ENCODE measurements at regions not wholly inside any gene's neighbourhood (a gene's known extent, or its start where the extent isn't known, plus 50 kb on each side); places are given as distances from the start of the nearest gene placed in this dataset.

DNA sequence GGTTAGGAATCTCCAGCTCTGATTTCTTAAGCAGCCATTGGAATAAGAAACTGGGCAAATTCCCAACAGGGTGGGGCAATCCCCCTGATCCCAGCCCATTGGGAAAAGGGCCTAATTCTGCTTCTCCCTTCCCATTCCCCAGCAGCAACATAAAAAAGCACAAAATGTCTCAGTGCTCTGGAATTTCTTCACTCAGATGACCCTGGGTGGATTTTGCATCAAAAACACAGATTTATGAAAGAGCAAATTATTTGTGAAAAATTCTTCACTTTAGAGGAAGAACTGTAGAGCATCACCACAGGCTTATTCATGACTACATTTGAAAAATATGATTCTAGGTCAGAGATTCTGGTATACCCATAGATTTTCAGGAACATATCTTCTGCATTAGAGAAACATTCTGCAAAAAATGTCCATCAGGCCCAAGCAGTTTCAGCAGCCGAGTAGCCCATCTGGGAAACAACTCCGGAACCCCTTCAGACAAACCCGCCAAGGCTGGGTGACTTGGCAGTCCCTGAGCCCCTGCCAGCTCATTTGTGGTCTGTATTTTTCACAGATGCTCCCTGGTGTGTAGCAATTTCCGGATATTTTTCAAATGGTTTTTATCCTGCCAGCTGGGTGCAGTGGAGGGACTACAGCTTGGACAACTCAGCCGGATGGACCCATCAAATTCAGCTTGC lies 102.1 kb upstream of the RANBP3L start:
- TF ChIP-seq, protein P1, sequence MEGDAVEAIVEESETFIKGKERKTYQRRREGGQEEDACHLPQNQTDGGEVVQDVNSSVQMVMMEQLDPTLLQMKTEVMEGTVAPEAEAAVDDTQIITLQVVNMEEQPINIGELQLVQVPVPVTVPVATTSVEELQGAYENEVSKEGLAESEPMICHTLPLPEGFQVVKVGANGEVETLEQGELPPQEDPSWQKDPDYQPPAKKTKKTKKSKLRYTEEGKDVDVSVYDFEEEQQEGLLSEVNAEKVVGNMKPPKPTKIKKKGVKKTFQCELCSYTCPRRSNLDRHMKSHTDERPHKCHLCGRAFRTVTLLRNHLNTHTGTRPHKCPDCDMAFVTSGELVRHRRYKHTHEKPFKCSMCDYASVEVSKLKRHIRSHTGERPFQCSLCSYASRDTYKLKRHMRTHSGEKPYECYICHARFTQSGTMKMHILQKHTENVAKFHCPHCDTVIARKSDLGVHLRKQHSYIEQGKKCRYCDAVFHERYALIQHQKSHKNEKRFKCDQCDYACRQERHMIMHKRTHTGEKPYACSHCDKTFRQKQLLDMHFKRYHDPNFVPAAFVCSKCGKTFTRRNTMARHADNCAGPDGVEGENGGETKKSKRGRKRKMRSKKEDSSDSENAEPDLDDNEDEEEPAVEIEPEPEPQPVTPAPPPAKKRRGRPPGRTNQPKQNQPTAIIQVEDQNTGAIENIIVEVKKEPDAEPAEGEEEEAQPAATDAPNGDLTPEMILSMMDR (IDR thresholded peaks at IDR 0.05): no peak
- TF ChIP-seq POLR2A (IDR thresholded peaks at IDR 0.05): no peak

Measured in tibial nerve (tissue), 3 donors.